HEK293T (cell line): ENCODE measurements at regions not wholly inside any gene's neighbourhood (a gene's known extent, or its start where the extent isn't known, plus 50 kb on each side); places are given as distances from the start of the nearest gene placed in this dataset.

ENCODE experiments used
- CTCF ChIA-PET: fragments of 350-600 bp; formaldehyde crosslinking; extraction: SDS; loops from one replicate; lab custom pipeline; 2021; ENCODE audit warnings: antibody characterized with exemption, inconsistent platforms; lab: Yijun Ruan, JAX
- POLR2A ChIA-PET: fragments of 350-600 bp; formaldehyde crosslinking; extraction: SDS; loops from one replicate; lab custom pipeline; 2020; ENCODE audit warnings: antibody characterized with exemption, inconsistent platforms; lab: Yijun Ruan, JAX
- DNase-seq: peaks from one replicate; pipeline ENCODE4 v3.0.0; 2012; ENCODE audit warnings: mixed read lengths; ENCODE audit errors: extremely low spot score
- ARNT ChIP-seq: fragments of 450-650 bp; IDR thresholded peaks from 2 replicates; pipeline ENCODE4 v1.6.1; 2017; ENCODE audit warnings: mild to moderate bottlenecking
- BHLHE40 ChIP-seq: fragments of 450-650 bp; IDR thresholded peaks from 2 replicates; pipeline ENCODE4 v1.6.1; 2016; ENCODE audit warnings: mild to moderate bottlenecking, moderate library complexity, borderline replicate concordance
- CTBP1 ChIP-seq: fragments of 450-650 bp; IDR thresholded peaks from 2 replicates; pipeline ENCODE4 v1.6.1; 2016; ENCODE audit warnings: borderline replicate concordance
- ELF4 ChIP-seq: fragments of 450-650 bp; IDR thresholded peaks from 2 replicates; pipeline ENCODE4 v1.6.1; 2017; ENCODE audit warnings: antibody characterized with exemption
- FOXA1 ChIP-seq: fragments of 450-650 bp; IDR thresholded peaks from 2 replicates; pipeline ENCODE4 v1.6.1; 2016; ENCODE audit warnings: mild to moderate bottlenecking
- FOXK2 ChIP-seq: fragments of 450-650 bp; IDR thresholded peaks from 2 replicates; pipeline ENCODE4 v1.6.1; 2016; ENCODE audit warnings: mild to moderate bottlenecking
- FOXM1 ChIP-seq: fragments of 450-650 bp; IDR thresholded peaks from 2 replicates; pipeline ENCODE4 v1.6.1; 2017; ENCODE audit warnings: mild to moderate bottlenecking, borderline replicate concordance
- HDGF ChIP-seq: fragments of 450-650 bp; IDR thresholded peaks from 2 replicates; pipeline ENCODE4 v1.6.1; 2017; ENCODE audit warnings: antibody characterized with exemption, borderline replicate concordance
- L3MBTL2 ChIP-seq: fragments of 450-650 bp; conservative IDR thresholded peaks from 2 replicates; pipeline ENCODE4 v1.6.1; 2016; ENCODE audit warnings: mild to moderate bottlenecking
- LEF1 ChIP-seq: fragments of 450-650 bp; IDR thresholded peaks from 2 replicates; pipeline ENCODE4 v1.6.1; 2017; ENCODE audit warnings: mild to moderate bottlenecking, borderline replicate concordance
- NFRKB ChIP-seq: fragments of 450-650 bp; IDR thresholded peaks from 2 replicates; pipeline ENCODE4 v1.6.1; 2016; ENCODE audit warnings: mild to moderate bottlenecking, moderate library complexity
- SP1 ChIP-seq: fragments of 450-650 bp; IDR thresholded peaks from 2 replicates; pipeline ENCODE4 v1.6.1; 2017
- SUZ12 ChIP-seq: fragments of 450-650 bp; IDR thresholded peaks from 2 replicates; pipeline ENCODE4 v1.6.1; 2016; ENCODE audit warnings: mild to moderate bottlenecking
- TARDBP ChIP-seq: fragments of 450-650 bp; IDR thresholded peaks from 2 replicates; pipeline ENCODE4 v1.6.1; 2016
- ZNF384 ChIP-seq: fragments of 450-650 bp; IDR thresholded peaks from 2 replicates; pipeline ENCODE4 v1.6.1; 2016
- TF ChIP-seq, protein P1 (sequence below): fragments of 450-650 bp; IDR thresholded peaks from 2 replicates; pipeline ENCODE4 v1.6.1; 2016

DNA sequence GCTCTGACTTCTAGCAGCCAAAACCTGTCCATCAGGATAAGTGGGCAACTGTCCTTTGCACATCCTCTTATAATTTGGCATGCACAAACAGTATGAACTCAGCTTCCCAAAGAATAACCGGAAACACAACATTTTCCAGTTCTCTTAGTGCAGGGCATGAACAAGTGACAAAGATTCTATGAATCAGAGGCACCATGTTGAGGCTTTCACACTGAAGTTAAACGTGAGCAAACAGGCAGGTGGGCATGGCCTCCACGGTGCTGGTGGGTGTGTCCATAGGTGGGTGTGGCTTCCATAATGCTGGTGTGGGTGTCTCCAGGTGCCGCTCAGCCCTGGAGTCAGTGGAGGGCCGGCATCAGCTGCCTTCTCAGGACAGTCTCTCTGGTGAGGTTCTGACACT, 196.5 kb downstream of the SMIM20 start:
- ChIA-PET POLR2A (no interaction called here), CTCF (interaction anchor here (0.9 to 1.4 kb wide), 2 partner anchors 9 to 51 kb away, joined by 3 read pairs; no protein-coding TSS in a partner anchor)
- TF ChIP-seq TARDBP: no peak
- DNase-seq: no peak

DNA sequence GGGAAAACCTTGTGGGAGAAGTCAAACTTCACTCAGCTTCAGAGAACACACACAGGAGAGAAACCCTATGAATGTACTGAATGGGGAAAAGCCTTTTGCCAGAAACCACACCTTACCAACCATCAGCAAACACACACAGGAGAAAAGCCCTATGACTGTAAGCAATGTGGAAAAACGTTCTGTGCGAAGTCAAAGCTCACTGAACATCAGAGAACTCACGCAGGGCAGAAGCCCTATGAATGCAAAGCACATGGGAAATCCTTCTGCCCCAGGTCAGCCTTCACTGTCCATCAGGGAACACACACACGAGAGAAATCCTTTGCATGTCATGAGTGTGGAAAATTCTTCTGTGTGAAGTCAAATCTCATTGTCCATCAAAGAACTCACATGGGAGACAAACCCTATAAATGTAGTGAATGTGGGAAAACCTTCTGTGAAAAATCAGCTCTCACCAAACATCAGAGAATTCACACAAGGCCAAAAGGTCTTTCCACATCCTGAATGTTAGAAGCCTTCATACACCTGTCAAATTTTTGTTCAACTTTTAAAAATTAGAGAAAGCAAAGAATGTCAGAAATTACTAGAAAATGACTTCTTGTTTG, 199.4 kb downstream of the SMIM20 start:
- ChIA-PET POLR2A (no interaction called here), CTCF (no interaction called here)

DNA sequence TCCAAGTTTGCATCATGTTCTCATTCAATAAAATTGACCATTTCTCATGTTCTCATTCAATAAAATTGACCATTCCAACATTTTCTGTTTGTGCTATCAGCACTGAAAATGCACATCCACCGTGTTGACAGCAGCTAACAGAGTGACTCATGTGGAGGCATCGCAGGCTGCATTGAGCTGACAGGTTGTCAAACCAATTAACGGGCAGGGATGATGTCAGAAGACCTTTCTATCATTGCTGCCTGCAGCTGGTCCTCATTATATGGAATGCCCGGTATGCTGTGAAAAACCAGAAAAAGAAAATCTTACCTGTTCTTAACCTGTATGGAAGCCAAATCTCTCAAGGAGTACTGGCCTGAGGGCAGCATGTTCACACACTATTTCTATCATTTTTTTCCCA, 202.0 kb downstream of the SMIM20 start:
- TF ChIP-seq NFRKB: no peak
- TF ChIP-seq, protein P1, sequence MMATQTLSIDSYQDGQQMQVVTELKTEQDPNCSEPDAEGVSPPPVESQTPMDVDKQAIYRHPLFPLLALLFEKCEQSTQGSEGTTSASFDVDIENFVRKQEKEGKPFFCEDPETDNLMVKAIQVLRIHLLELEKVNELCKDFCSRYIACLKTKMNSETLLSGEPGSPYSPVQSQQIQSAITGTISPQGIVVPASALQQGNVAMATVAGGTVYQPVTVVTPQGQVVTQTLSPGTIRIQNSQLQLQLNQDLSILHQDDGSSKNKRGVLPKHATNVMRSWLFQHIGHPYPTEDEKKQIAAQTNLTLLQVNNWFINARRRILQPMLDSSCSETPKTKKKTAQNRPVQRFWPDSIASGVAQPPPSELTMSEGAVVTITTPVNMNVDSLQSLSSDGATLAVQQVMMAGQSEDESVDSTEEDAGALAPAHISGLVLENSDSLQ: peak; percentile 34; the same call in 1 of the 2 replicates
- CTCF ChIA-PET: interaction anchor here (0.5 kb wide), 1 partner anchor 110 kb away, joined by 3 read pairs; no protein-coding TSS in a partner anchor
- no peak for DNase-seq

More for the DNA sequence above, 199.4 kb downstream of the SMIM20 start:
- TF ChIP-seq NFRKB: no peak
- no peak for TF ChIP-seq ELF4
- no peak for DNase-seq

DNA sequence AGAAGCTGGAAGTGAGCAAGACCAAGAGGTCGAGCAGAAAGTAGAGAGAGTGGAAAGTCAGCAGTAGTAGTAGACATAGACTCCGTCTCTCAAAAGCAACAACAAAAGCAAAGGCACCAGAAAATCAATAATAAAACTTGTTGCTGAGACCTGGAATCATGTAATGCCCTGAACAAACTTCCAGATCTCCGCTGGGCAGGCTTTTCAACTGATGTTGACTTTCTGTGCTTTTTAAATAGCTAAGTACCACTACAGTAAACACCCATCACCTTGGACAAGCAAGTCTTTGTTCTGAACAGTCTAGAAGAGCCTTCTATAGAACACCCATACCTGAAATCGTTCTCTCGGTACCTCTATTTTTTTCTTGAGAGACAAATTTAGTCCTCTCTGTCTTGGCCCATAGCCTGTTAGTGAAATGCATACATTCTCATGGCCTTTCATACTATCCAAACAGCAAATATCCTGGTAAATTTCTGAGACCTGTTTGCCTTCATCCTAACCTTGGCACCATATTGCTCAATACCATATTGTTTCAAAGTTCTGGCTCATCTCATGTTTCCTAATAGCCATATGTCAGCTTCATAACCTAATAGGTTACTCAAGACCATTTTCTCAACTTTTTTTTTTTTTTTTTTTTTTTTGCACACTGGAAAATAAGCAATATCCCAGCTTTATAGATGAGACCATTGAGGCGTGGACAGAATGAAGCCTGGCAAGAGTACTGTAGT, 200.6 kb upstream of the RBPJ start:
- ChIA-PET CTCF (interaction anchor here (0.6 to 1.5 kb wide), 4 partner anchors 9 to 38 kb away, joined by 3 to 5 read pairs (median 3); no protein-coding TSS in a partner anchor), POLR2A (no interaction called here)
- no peak for DNase-seq
- TF ChIP-seq FOXA1 (no peak), CTBP1 (no peak), L3MBTL2 (no peak), LEF1 (no peak), ZNF384 (no peak), FOXM1 (no peak), SP1 (no peak), ARNT (no peak), BHLHE40 (no peak), ELF4 (no peak), SUZ12 (no peak), FOXK2 (no peak), TARDBP (no peak), NFRKB (no peak), HDGF (no peak)
- TF ChIP-seq, protein P1: no peak

More for the DNA sequence above, 202.0 kb downstream of the SMIM20 start:
- POLR2A ChIA-PET: no interaction called here

DNA sequence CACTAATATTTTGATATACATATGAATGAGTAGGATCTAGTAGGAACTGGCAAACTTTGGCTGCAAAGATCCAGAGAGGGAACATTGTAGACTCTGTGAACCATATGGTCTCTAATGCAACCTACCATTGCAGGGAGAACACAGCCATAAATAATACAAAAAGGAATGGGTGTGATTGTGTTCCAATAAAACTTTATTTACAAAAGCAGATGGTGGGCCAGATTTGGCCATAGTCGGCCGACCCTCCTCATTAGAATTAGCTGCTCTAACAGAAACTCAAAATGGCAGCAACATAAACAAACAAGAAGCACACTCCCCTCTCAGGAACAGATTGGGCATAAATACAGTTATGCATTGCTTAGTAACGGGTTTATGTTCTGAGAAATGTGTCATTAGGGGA, 198.1 kb upstream of the RBPJ start:
- CTCF ChIA-PET: interaction anchor here (0.8 kb wide), 1 partner anchor 15 kb away, joined by 3 read pairs; no protein-coding TSS in a partner anchor
- POLR2A ChIA-PET: no interaction called here
- TF ChIP-seq ELF4 (no peak), HDGF (no peak), ZNF384 (no peak), SP1 (no peak), L3MBTL2 (no peak), LEF1 (no peak), TARDBP (no peak), FOXK2 (no peak), FOXA1 (no peak), BHLHE40 (no peak), ARNT (no peak), FOXM1 (no peak), SUZ12 (no peak), NFRKB (no peak), CTBP1 (no peak)
- TF ChIP-seq, protein P1: no peak
- no peak for DNase-seq

DNA sequence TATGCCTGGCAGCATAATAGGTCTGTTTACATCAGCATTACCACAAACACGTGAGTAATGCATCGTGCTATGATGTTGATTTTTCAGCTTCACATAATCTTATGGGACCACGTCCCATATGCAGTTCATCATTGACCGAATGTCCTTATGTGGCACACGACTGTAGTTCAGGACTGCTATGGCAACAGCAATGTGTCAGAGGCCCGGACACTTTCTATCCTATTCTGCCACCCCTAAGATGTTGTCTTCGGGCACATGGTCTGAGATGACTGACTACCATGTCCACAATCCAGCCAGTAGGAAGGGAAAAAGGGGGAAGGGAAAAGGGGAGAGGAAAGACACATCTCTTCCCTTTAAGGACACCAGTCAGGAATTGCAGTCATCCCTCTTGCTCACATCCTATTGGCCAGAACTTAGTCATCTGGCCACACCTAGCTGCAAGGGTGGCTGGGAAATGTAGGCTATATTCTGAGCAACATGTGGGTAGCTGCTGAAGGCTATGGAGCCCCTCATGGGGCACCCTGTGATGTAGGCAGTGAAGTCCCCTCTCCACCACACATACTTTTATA, 196.0 kb upstream of the RBPJ start:
- TF ChIP-seq NFRKB (no peak), FOXA1 (no peak), ARNT (no peak), SP1 (no peak), FOXK2 (no peak), HDGF (no peak), SUZ12 (no peak), FOXM1 (no peak), TARDBP (no peak), ZNF384 (no peak), CTBP1 (no peak), L3MBTL2 (no peak), ELF4 (no peak), BHLHE40 (no peak), LEF1 (no peak)
- TF ChIP-seq, protein P1: no peak
- POLR2A ChIA-PET: no interaction called here
- DNase-seq: no peak
- CTCF ChIA-PET: no interaction called here
